GM18909 (cell line): ENCODE measurements at regions not wholly inside any gene's neighbourhood (a gene's known extent, or its start where the extent isn't known, plus 50 kb on each side); places are given as distances from the start of the nearest gene placed in this dataset.
A peak's percentile ranks its signal among the peaks of the same experiment; 100 is the strongest.

Experiments used
- ATAC-seq: cut with Tn5 transposase; IDR thresholded peaks from one replicate; pipeline ENCODE4 v1.9.1; 2021; ENCODE audit warnings: mild to moderate bottlenecking; ENCODE audit not compliant: unreplicated experiment, poor library complexity

GRCh38 chr4:43758836-43759235 is 689.8 kb downstream of the KCTD8 start:
- no peak for ATAC-seq

- ATAC-seq, result peak; percentile 65
Observed at GRCh38 chr4:43763029-43763610, 685.5 kb downstream of the KCTD8 start.

GRCh38 chr4:43765514-43765913 is 683.1 kb downstream of the KCTD8 start:
- no peak for ATAC-seq

GRCh38 chr4:43766648-43767047 is 682.0 kb downstream of the KCTD8 start:
- ATAC-seq, result no peak

GRCh38 chr4:43776371-43776770 is 672.2 kb downstream of the KCTD8 start:
- ATAC-seq, result no peak

GRCh38 chr4:43778187-43778915 is 670.3 kb downstream of the KCTD8 start:
- ATAC-seq, result no peak

GRCh38 chr4:43781125-43781524 is 667.5 kb downstream of the KCTD8 start:
- no peak for ATAC-seq

GRCh38 chr4:43782391-43782790 is 666.2 kb downstream of the KCTD8 start:
- no peak for ATAC-seq

- ATAC-seq, result no peak
Observed at GRCh38 chr4:43816116-43816515, 632.5 kb downstream of the KCTD8 start.

GRCh38 chr4:43822621-43823020 is 626.0 kb downstream of the KCTD8 start:
- no peak for ATAC-seq

GRCh38 chr4:43835869-43836268 is 612.7 kb downstream of the KCTD8 start:
- ATAC-seq, result no peak

- ATAC-seq, result no peak
Observed at GRCh38 chr4:43837171-43837570, 611.4 kb downstream of the KCTD8 start.

- ATAC-seq, result no peak
Observed at GRCh38 chr4:43837604-43838003, 611.0 kb downstream of the KCTD8 start.

GRCh38 chr4:43842594-43842993 is 606.0 kb downstream of the KCTD8 start:
- no peak for ATAC-seq

- ATAC-seq, result no peak
Observed at GRCh38 chr4:43843501-43843900, 605.1 kb downstream of the KCTD8 start.

GRCh38 chr4:43846111-43846587 is 602.5 kb downstream of the KCTD8 start:
- no peak for ATAC-seq

GRCh38 chr4:43853565-43854264 is 594.9 kb downstream of the KCTD8 start:
- ATAC-seq, result no peak

- ATAC-seq, result no peak
Observed at GRCh38 chr4:43855283-43855682, 593.3 kb downstream of the KCTD8 start.

GRCh38 chr4:43864616-43865146 is 583.9 kb downstream of the KCTD8 start:
- no peak for ATAC-seq

GRCh38 chr4:43867908-43868307 is 580.7 kb downstream of the KCTD8 start:
- no peak for ATAC-seq

- ATAC-seq, result no peak
Observed at GRCh38 chr4:43875655-43876054, 573.0 kb downstream of the KCTD8 start.
